Activated CD4-positive, alpha-beta T cell treated with anti-CD3 and anti-CD28 coated beads, Interleukin-10, Interleukin-2, amounts not matched to agents 100 ng/mL and 50 ng/mL, durations not matched to agents 16 hours and 8 hours (primary cell): ENCODE measurements at regions not wholly inside any gene's neighbourhood (a gene's known extent, or its start where the extent isn't known, plus 50 kb on each side); places are given as distances from the start of the nearest gene placed in this dataset.
"Not testable (repeated sequence)": the region's sequence is repeated elsewhere in the genome, so short reads cannot be mapped to it uniquely, and the experiment has no call there.

ENCODE experiments used
- DNase-seq: peaks from one replicate; pipeline ENCODE4 v3.0.0-alpha.2; 2020

GRCh38 chr1:14142397-14143100, 442.6 kb downstream of the PRDM2 start:
- no peak for DNase-seq

GRCh38 chr1:14143777-14144176, 443.8 kb downstream of the PRDM2 start:
- DNase-seq = no peak

GRCh38 chr1:14148526-14148925, 448.5 kb downstream of the PRDM2 start:
- DNase-seq = no peak

- no peak for DNase-seq
Measured at GRCh38 chr1:14149431-14149830, 449.1 kb upstream of the KAZN start.

- no peak for DNase-seq
Measured at GRCh38 chr1:14156543-14156942, 441.9 kb upstream of the KAZN start.

DNA sequence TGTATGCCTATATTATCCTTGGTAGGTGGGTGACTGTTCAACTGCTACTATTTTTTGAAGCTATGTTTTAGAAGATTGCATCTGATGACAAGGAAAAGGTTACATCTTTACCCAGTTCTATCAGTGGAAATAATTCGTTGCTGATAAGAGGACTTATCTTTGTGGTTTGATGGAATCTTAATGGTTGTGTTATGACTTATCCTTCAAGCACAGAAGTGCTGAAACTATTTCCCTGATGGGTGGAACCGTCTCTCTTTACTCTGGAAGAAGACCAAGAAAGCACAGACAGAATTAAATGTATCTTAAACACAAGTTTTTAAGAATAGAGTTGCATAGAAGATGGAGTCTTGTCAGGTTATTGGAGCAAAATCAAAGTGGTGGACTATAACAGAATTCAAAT, 437.7 kb upstream of the KAZN start:
- no peak for DNase-seq

- DNase-seq = no peak
Measured at GRCh38 chr1:14163246-14163645, 435.2 kb upstream of the KAZN start.

DNA sequence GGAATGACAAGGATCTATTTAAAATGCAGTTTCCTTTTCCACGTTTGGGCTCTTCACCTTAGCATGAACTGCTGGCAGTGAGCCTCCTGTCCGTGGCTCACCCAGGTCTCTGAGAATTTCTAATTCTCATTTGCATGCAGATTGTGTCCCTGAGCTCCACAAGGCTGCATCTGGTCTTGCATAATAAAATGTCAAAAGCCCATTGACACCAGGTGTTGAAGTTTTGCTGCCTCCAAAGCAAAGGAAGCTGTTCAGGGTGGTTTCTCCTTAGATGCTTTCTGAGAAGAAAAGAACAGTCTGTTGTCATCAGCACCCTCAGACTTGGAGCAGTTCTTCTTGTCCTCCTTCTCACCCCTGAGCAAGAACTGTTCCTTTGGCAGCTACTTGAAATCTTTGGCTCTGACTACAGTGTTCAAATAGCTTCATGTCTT, 433.1 kb upstream of the KAZN start:
- no peak for DNase-seq

DNA sequence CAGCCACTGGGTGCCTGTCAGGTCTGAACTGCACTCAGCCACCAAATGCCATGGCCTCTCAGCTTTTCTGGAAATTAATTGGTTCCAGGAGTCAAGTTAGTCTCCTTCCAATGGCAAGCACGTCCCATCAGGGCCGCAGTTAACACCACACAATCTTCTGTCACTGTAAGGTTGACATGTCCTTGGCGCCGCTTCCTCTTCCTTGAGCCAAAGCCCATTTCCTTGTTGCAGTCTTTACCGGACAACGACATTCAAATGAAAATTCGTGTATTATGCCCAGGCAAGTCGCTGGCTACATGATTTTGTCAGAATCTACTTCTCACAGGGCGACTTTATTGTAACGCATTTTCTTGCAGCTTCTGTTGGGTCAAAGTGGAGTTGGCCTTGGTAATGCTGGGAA, 430.6 kb upstream of the KAZN start:
- DNase-seq = no peak

DNA sequence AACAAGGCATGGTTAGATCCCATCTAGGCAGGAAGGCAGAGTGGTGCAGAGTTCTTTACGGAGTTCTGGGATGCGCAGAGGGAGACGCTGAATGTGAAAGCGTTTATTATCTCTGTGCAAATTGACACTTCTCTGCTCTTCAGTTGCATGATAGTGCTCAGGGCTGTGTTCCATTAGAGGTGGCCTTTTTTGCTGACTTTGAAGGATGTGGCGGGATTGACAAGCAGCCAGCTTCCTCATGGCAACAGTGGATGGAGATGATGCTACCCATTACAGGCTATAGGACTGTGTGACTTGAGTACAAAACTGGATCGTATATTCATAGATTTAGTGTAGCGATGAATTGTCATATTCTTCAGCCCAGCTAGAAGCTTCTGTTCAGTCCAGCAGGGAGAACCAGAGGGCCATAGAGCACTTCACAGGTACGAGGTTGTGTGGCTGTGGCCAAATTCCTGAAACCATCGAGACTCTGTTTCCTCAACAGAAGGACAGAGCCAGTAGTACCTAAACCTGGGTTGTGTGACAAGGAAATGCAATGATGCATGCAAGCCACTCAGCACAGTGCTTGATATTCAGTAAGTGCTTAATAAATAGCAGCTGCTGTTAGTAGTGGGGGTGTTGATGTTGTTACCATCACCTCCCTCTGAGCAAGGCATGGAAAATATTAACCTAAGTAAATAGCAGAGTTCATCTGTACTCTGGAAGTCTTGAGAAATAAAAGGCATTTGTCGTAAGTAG, 430.0 kb upstream of the KAZN start:
- DNase-seq = no peak

GRCh38 chr1:14173598-14173997, 424.9 kb upstream of the KAZN start:
- DNase-seq = no peak

- DNase-seq = not testable (repeated sequence)
Measured at GRCh38 chr1:14177866-14178265, 420.6 kb upstream of the KAZN start.

- no peak for DNase-seq
Measured at GRCh38 chr1:14180738-14181137, 417.7 kb upstream of the KAZN start.

GRCh38 chr1:14181191-14181795, 417.2 kb upstream of the KAZN start:
- no peak for DNase-seq

DNA sequence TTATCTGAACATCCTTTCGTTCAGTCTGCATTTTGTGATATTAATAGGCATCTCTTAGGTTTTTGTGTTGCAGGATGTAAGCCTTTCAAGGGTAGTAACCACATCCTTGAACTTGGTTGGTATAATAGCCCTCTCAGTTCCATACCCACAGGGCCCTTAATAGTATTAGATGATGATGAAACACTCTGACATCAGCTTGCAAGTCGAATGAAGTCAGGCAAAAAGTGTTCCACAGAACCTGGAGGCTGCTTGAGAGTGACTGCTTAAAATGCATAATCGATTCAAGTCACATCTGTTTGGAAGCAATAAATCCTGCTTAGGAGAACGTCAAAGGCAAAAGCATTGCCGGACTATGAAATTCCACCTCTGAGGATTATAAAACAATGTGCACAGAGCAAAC, 415.6 kb upstream of the KAZN start:
- DNase-seq = no peak

DNA sequence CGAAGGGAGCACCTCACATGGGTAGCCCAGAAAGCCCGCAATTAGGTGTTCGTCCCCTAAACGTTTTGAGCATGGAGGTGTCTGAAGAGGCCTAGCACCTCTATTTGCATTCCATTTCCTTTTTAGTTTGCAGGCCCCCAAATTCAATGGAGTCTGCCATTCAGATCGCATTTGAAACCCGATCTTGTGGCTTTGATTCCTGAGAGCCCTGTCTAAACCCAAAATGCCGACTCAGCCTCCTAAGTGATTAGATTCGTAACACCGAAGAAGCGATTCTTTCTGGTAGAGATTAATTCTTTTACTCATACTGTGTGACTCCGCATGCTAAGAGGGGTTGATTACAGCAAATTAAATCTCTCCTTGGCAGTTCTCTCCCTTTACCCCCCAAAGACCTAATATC, 415.2 kb upstream of the KAZN start:
- DNase-seq = no peak

DNA sequence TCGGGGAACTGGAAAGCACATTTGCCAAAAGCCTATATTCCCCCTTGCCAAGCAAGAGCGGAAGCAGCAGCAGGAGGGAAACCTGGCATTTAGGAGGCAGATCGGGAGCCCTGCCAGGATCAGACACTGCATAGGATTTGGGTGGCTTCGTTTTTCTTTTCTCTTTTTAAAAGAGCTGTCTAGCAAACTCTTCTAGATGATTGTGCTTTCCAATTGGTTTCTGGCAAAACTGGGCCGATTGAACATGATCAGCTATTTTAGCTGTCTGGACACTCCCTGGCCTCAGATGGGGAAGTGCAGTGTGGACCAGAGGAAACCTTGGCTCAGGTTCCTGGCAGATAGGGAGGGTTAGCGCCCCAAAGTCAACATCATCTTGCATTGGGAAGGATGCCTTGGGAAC, 414.0 kb upstream of the KAZN start:
- DNase-seq = no peak

- no peak for DNase-seq
Measured at GRCh38 chr1:14189381-14189780, 409.1 kb upstream of the KAZN start.

DNA sequence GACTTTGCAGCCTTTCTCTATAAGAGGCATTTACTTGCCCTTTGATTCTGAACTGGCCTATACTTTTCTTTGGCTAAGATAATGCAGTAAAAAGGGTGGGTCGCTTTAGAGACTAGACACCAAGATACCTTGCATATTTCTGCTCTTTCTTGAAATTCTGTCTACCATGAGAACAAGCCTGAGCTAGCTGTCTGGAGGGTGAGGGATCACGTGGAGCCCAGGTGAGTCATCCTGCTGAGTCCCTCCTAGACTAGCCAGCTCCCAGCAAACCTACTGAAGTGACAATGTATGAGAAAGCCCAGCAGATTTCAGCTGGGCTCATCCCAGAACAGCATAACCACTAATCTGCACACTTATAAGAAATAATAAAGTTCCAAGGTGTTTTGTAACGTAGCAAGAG, 408.0 kb upstream of the KAZN start:
- DNase-seq = no peak

GRCh38 chr1:14194511-14194910, 404.0 kb upstream of the KAZN start:
- no peak for DNase-seq

GRCh38 chr1:14205066-14205465, 393.4 kb upstream of the KAZN start:
- DNase-seq = no peak

DNA sequence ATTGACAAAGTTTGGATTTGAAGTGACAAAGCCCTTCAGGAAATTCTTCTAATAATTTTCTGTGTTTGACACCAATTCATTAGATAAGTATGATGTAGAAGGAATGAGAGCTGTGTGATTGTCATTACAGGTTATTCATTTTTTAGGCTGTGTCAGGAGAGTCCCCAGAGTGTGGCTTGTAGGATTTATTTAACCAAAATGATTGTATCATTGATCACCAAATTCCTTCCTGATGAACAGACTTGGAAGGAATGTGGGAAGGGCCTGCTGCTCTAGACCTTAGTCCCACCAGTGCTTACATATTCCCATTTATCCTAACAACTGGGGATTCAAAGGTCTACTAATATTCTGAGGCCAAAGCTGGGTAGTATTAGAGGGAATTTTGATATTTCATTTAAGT, 383.3 kb upstream of the KAZN start:
- no peak for DNase-seq

GRCh38 chr1:14217384-14217783, 381.1 kb upstream of the KAZN start:
- DNase-seq = no peak

DNA sequence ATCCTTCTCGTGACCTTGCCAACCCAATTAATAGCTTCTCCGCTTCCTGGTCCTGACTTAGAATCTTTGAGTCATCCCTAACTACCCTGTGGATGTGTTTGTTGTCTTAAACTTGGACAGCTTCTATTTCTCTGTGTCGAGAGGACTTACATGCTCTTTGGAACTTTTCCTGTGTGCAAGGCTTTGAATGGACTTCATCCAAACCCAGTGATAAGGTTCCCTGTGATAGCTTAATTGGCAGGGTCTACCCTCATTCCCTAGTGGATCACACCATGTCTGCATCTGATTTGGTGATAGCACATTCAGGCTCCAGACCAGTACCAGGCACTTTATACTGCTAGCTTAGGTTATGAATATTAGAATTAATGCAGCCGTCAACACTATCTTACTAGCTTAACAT, 378.2 kb upstream of the KAZN start:
- no peak for DNase-seq
